Ishikawa (cell line): ENCODE measurements at regions not wholly inside any gene's neighbourhood (a gene's known extent, or its start where the extent isn't known, plus 50 kb on each side); places are given as distances from the start of the nearest gene placed in this dataset.

Source experiments
- YY1 ChIP-seq: IDR thresholded peaks from 2 replicates; pipeline ENCODE4 v1.6.1; 2012; ENCODE audit warnings: low read depth
- TF ChIP-seq, protein P1 (sequence below): IDR thresholded peaks from 2 replicates; pipeline ENCODE4 v1.6.1; 2012
- TF ChIP-seq, protein P2 (sequence below): IDR thresholded peaks from 2 replicates; pipeline ENCODE4 v1.6.1; 2012

DNA sequence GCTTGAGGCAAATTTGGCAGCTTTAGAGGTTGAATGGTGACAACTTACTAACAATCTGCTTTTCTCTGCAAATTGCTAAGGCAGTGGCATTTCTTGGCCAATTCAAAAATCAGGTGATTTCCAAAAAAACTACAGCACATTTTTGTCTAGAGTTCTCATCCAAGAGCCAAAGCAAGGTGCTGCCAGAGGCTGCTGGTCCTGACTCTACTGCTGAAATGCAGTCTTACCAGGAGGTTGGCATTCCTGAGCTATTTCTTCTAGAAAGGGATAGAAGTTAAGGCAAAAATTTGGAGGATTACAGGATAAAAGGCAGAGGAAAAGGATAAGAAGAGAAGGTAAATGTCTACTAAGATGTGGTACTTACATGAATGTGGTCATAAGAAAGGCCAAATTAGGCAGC is 75.6 kb downstream of the COX18 start:
- TF ChIP-seq, protein P1, sequence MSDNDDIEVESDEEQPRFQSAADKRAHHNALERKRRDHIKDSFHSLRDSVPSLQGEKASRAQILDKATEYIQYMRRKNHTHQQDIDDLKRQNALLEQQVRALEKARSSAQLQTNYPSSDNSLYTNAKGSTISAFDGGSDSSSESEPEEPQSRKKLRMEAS, result no peak
- no peak for TF ChIP-seq YY1
- TF ChIP-seq, protein P2, sequence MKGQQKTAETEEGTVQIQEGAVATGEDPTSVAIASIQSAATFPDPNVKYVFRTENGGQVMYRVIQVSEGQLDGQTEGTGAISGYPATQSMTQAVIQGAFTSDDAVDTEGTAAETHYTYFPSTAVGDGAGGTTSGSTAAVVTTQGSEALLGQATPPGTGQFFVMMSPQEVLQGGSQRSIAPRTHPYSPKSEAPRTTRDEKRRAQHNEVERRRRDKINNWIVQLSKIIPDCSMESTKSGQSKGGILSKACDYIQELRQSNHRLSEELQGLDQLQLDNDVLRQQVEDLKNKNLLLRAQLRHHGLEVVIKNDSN, result no peak
